Testis (tissue), 2 donors: ENCODE measurements at regions not wholly inside any gene's neighbourhood (a gene's known extent, or its start where the extent isn't known, plus 50 kb on each side); places are given as distances from the start of the nearest gene placed in this dataset.
A peak's percentile ranks its signal among the peaks of the same experiment; 100 is the strongest.

ENCODE experiments used
- DNase-seq: peaks from one replicate; pipeline ENCODE4 v3.0.0-alpha.2; 2019
- H3K27ac ChIP-seq, 2 donors: fragments of 200-600 bp; sonication (generic); one replicate each; pipeline ENCODE4 v1.5.1; 2019
- H3K27me3 ChIP-seq: fragments of 200-600 bp; sonication (generic); one replicate; pipeline ENCODE4 v1.5.1; 2019
- H3K36me3 ChIP-seq: fragments of 200-600 bp; sonication (generic); one replicate; pipeline ENCODE4 v1.5.1; 2017; ENCODE audit warnings: low read depth; ENCODE audit errors: missing control alignments
- H3K4me1 ChIP-seq: fragments of 200-600 bp; sonication (generic); one replicate; pipeline ENCODE4 v1.5.1; 2019
- H3K4me3 ChIP-seq, 2 donors: fragments of 200-600 bp; sonication (generic); one replicate each; pipeline ENCODE4 v1.5.1; 2017 to 2019
- H3K9me3 ChIP-seq: fragments of 200-600 bp; sonication (generic); one replicate; pipeline ENCODE4 v1.5.1; 2017
- POLR2A ChIP-seq: fragments of 450-650 bp; IDR thresholded peaks from one replicate; pipeline ENCODE4 v1.6.1; 2017; ENCODE audit warnings: antibody characterized with exemption, mild to moderate bottlenecking, moderate library complexity
- WGBS, 2 donors: methylation state at CpG; one replicate each; pipeline ENCODE4 v1.1.5; 2018; 5-methylcytosine and 5-hydroxymethylcytosine counted together
- intact Hi-C: fragments of 100-400 bp; cut with DNase I; formaldehyde crosslinking; loops from one replicate; pipeline ENCODE4 v1.15.1; 2023; ENCODE audit warnings: low total_unique reads
- TF ChIP-seq, protein P1 (sequence below), 3 experiments: fragments of 450-650 bp in 2 of 3; fragments of 200-600 bp in 1 of 3; sonication (generic) in 1 of 3; IDR thresholded peaks; one replicate each; pipeline ENCODE4 v1.5.1; 2016 to 2019; ENCODE audit warnings: antibody characterized with exemption in 3 of 3, mild to moderate bottlenecking in 2 of 3, moderate library complexity in 1 of 3

- TF ChIP-seq, protein P1, sequence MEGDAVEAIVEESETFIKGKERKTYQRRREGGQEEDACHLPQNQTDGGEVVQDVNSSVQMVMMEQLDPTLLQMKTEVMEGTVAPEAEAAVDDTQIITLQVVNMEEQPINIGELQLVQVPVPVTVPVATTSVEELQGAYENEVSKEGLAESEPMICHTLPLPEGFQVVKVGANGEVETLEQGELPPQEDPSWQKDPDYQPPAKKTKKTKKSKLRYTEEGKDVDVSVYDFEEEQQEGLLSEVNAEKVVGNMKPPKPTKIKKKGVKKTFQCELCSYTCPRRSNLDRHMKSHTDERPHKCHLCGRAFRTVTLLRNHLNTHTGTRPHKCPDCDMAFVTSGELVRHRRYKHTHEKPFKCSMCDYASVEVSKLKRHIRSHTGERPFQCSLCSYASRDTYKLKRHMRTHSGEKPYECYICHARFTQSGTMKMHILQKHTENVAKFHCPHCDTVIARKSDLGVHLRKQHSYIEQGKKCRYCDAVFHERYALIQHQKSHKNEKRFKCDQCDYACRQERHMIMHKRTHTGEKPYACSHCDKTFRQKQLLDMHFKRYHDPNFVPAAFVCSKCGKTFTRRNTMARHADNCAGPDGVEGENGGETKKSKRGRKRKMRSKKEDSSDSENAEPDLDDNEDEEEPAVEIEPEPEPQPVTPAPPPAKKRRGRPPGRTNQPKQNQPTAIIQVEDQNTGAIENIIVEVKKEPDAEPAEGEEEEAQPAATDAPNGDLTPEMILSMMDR (IDR thresholded peaks at IDR 0.05) = no peak
- TF ChIP-seq POLR2A = no peak
- Histone ChIP-seq H3K4me3 (no peak overlapping the region), H3K27me3 (no peaks in the 10 kb centered on the region), H3K4me1 (no peaks in the 10 kb centered on the region), H3K36me3 (no peaks in the 10 kb centered on the region), H3K9me3 (no peaks in the 10 kb centered on the region), H3K27ac (no peak overlapping the region)
- intact Hi-C loops = no loop called here
- DNase-seq = no peak
- WGBS, 2 donors = 56 to 72% methylated on average over 11 of the region's 11 CpGs
Measured at GRCh38 chr19:28823338-28823961, 389.5 kb downstream of the UQCRFS1 start.

- H3K9me3 ChIP-seq = no peaks in the 10 kb centered on the region
- TF ChIP-seq POLR2A = no peak
- TF ChIP-seq, protein P1 (IDR thresholded peaks at IDR 0.05) = no peak
- H3K36me3 ChIP-seq = no peaks in the 10 kb centered on the region
- no peaks in the 10 kb centered on the region for H3K4me1 ChIP-seq
- no peak for DNase-seq
- intact Hi-C loops = no loop called here
- no peak overlapping the region for H3K4me3 ChIP-seq
- no peak overlapping the region for H3K27ac ChIP-seq
- WGBS, 2 donors = 90 to 94% methylated on average over 2 of the region's 2 CpGs
- H3K27me3 ChIP-seq = no peaks in the 10 kb centered on the region
Measured at GRCh38 chr19:28820289-28820688, 392.7 kb downstream of the UQCRFS1 start.

DNA sequence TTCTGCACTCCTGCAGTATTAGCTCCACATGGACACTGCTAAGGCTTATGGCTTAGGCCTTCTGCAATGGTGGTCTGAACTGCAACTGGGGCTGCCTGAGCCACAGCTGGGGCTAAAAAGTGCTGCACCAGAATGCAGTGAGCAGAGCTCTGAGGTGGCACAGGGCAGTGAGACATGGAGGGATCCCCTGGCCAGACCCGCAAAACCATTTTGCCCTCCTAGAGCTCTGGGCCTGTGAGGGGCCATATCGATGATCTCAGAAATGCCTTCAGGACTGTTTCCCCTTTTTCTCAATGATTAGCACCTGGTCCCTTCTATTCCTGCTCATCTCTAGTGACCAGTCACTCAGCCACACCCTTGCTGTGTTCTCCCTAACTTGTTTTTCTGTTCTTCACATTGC lies 397.7 kb downstream of the UQCRFS1 start:
- Histone ChIP-seq H3K36me3 (no peaks in the 10 kb centered on the region), H3K9me3 (no peaks in the 10 kb centered on the region), H3K27me3 (no peaks in the 10 kb centered on the region), H3K4me3 (no peak overlapping the region), H3K4me1 (no peaks in the 10 kb centered on the region), H3K27ac (no peak overlapping the region)
- no peak for DNase-seq
- intact Hi-C loops = no loop called here
- TF ChIP-seq, protein P1 (IDR thresholded peaks at IDR 0.05) = no peak
- TF ChIP-seq POLR2A = no peak
- 50 to 70% methylated on average over 2 of the region's 2 CpGs for WGBS, 2 donors

DNA sequence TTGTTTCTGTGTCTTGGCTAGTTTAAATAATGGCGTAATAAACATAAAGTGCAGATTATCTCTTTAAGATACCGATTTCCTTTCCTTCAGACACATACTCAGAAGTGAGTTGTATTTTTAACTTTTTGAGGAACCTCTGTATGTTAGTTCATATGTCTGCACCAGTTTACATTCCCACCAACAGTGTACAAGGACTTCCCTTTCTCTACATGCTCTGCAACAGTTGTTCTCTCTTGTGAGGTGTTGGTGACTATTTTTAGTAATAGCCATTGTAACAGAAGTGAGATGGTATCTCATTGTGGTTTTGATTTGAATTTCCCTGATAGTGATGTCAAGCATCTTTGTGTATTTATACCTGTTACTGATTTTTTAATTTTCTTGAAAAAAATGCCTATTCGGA lies 418.6 kb downstream of the UQCRFS1 start:
- TF ChIP-seq, protein P1 (IDR thresholded peaks at IDR 0.05) = no peak
- TF ChIP-seq POLR2A = no peak
- peak overlapping the region; percentile 49 to 68 for H3K4me3 ChIP-seq
- H3K36me3 ChIP-seq = no peaks in the 10 kb centered on the region
- H3K4me1 ChIP-seq = no peaks in the 10 kb centered on the region
- WGBS, 2 donors = 46 to 50% methylated on average over 3 of the region's 3 CpGs
- H3K27me3 ChIP-seq = no peaks in the 10 kb centered on the region
- no peak overlapping the region for H3K27ac ChIP-seq
- H3K9me3 ChIP-seq = no peaks in the 10 kb centered on the region
- intact Hi-C loops = no loop called here
- no peak for DNase-seq
